KMS-11 (cell line): ENCODE measurements at regions not wholly inside any gene's neighbourhood (a gene's known extent, or its start where the extent isn't known, plus 50 kb on each side); places are given as distances from the start of the nearest gene placed in this dataset.
"Not testable (repeated sequence)": the region's sequence is repeated elsewhere in the genome, so short reads cannot be mapped to it uniquely, and the experiment has no call there.

Source experiments
- H2AFZ ChIP-seq: fragments of 200-600 bp; sonication (generic); 2 replicates; pipeline ENCODE4 v1.6.1; 2016; ENCODE audit warnings: antibody characterized with exemption, mixed run types, low read depth
- H3K27ac ChIP-seq: fragments of 200-600 bp; sonication (generic); 2 replicates; pipeline ENCODE4 v1.6.1; 2016; ENCODE audit warnings: mild to moderate bottlenecking, mixed run types
- H3K27me3 ChIP-seq: fragments of 200-600 bp; sonication (generic); 2 replicates; pipeline ENCODE4 v1.6.1; 2017; ENCODE audit warnings: mild to moderate bottlenecking, low read depth, mixed run types, moderate library complexity; ENCODE audit not compliant: insufficient read depth
- H3K36me3 ChIP-seq: fragments of 200-600 bp; sonication (generic); 2 replicates; pipeline ENCODE4 v1.6.1; 2017; ENCODE audit warnings: mild to moderate bottlenecking, mixed run types; ENCODE audit not compliant: insufficient read depth
- H3K4me1 ChIP-seq: fragments of 200-600 bp; sonication (generic); 2 replicates; pipeline ENCODE4 v1.6.1; 2016; ENCODE audit warnings: mild to moderate bottlenecking, low read depth, mixed run types; ENCODE audit not compliant: poor library complexity, severe bottlenecking
- H3K4me2 ChIP-seq: fragments of 200-600 bp; sonication (generic); 2 replicates; pipeline ENCODE4 v1.7.0; 2016; ENCODE audit warnings: mild to moderate bottlenecking, mixed run types
- H3K4me3 ChIP-seq: fragments of 200-600 bp; sonication (generic); IDR thresholded peaks from 2 replicates; pipeline ENCODE4 v1.6.1; 2017; ENCODE audit warnings: low read depth, low read length, mixed read lengths; ENCODE audit not compliant: insufficient read depth
- H3K79me2 ChIP-seq: fragments of 200-600 bp; sonication (generic); 2 replicates; pipeline ENCODE4 v1.6.1; 2016; ENCODE audit warnings: low read depth, mixed run types; ENCODE audit not compliant: insufficient read depth
- H3K9ac ChIP-seq: fragments of 200-600 bp; sonication (generic); 2 replicates; pipeline ENCODE4 v1.6.1; 2016; ENCODE audit warnings: mild to moderate bottlenecking, mixed run types
- H4K20me1 ChIP-seq: fragments of 200-600 bp; sonication (generic); 2 replicates; pipeline ENCODE4 v1.6.1; 2016; ENCODE audit warnings: mild to moderate bottlenecking, mixed run types; ENCODE audit not compliant: insufficient read depth
- TF ChIP-seq, protein P1 (sequence below): fragments of 200-600 bp; sonication (generic); conservative IDR thresholded peaks from 2 replicates; pipeline ENCODE4 v1.6.1; 2017; ENCODE audit warnings: low read depth, mild to moderate bottlenecking, antibody characterized with exemption, low read length, moderate library complexity, mixed read lengths

DNA sequence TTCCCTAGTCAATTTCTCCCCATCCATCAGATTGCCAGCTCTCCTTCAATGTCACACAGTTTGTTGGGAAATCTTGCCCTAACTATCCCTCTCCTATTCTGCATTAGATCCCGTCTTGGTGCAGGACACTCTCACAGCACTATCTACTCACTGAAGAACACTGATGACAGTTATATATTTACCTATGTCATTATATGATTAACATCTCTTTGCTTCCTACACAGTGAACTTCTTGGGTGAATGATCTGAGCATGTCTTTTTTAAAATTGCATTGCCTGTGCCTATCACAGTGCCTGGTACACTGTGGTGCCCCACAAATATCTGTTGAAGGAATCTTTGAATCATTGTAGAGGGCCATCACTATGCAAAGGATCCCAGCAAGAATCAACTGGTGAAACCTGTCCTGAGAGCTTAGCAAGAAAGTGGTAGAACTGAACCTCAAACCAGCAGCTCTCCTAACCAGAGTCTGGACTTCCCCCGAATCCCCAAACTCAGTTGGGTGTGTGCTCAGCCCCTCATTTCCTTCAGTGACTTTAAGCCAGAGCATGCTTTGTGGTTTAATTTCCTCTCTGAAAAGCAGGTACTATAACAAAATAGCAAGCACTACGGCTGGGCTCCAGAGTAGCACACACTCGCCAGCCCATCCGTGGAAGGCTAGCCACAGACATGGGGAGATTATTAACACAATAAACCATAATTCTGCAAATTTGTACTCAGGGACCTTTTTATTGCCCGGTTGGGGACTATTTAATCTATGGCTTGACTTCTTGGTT, 680.7 kb upstream of the SALL1 start:
- Histone ChIP-seq H4K20me1 (no peaks in the 10 kb centered on the region), H3K9ac (no peak overlapping the region), H3K79me2 (no peaks in the 10 kb centered on the region), H3K27me3 (no peaks in the 10 kb centered on the region), H3K4me3 (no peak overlapping the region), H3K27ac (no peak overlapping the region), H3K4me1 (no peaks in the 10 kb centered on the region), H2AFZ (no peak overlapping the region), H3K4me2 (no peak overlapping the region), H3K36me3 (no peaks in the 10 kb centered on the region)
- TF ChIP-seq, protein P1, sequence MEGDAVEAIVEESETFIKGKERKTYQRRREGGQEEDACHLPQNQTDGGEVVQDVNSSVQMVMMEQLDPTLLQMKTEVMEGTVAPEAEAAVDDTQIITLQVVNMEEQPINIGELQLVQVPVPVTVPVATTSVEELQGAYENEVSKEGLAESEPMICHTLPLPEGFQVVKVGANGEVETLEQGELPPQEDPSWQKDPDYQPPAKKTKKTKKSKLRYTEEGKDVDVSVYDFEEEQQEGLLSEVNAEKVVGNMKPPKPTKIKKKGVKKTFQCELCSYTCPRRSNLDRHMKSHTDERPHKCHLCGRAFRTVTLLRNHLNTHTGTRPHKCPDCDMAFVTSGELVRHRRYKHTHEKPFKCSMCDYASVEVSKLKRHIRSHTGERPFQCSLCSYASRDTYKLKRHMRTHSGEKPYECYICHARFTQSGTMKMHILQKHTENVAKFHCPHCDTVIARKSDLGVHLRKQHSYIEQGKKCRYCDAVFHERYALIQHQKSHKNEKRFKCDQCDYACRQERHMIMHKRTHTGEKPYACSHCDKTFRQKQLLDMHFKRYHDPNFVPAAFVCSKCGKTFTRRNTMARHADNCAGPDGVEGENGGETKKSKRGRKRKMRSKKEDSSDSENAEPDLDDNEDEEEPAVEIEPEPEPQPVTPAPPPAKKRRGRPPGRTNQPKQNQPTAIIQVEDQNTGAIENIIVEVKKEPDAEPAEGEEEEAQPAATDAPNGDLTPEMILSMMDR, result no peak

DNA sequence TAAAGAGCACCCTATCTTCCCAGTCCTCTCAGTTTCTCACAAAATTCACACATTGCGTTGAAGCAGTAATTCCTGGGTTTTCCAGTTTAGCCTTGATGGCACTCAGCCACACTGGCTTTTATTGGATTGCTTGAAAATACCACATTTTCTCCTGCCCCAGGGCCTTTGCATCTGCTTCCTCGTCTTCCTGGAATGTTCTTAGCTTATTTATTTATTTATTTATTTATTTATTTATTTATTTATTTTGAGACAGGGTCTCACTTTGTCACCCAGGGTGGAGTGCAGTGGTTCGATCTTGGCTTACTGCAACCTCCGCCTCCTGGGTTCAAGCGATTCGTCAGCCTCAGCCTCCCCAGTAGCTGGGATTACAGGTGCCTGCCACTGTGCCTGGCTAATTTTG, 680.0 kb upstream of the SALL1 start:
- H3K4me2 ChIP-seq, H3K79me2 ChIP-seq, H3K27ac ChIP-seq, H4K20me1 ChIP-seq, H3K4me1 ChIP-seq, H3K27me3 ChIP-seq, H3K9ac ChIP-seq, H2AFZ ChIP-seq, H3K4me3 ChIP-seq, H3K36me3 ChIP-seq: not testable (repeated sequence)

DNA sequence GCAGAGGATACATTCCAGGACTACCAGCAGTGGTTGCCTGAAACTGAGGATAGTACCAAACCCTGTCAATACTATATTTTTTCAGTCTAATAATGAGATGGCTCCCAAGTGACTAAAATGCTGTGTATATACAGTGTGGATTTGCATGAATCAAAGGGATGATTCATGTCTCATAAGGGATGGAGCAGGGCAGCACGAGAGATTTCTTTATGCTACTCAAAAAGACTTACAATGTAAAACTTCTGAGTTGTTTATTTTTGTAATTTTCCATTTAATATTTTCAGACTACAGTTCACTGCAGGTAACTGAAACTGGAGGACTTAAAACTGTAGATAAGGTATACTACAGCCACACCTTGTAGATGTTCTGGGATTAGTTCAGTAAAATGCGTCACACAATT, 674.7 kb upstream of the SALL1 start:
- no peaks in the 10 kb centered on the region for H4K20me1 ChIP-seq
- H3K4me3 ChIP-seq, result no peak overlapping the region
- H3K36me3 ChIP-seq, result no peaks in the 10 kb centered on the region
- H3K27ac ChIP-seq, result no peak overlapping the region
- H3K79me2 ChIP-seq, result no peaks in the 10 kb centered on the region
- H2AFZ ChIP-seq, result no peak overlapping the region
- H3K9ac ChIP-seq, result no peak overlapping the region
- H3K4me2 ChIP-seq, result no peak overlapping the region
- no peaks in the 10 kb centered on the region for H3K4me1 ChIP-seq
- TF ChIP-seq, protein P1, result no peak
- no peaks in the 10 kb centered on the region for H3K27me3 ChIP-seq

DNA sequence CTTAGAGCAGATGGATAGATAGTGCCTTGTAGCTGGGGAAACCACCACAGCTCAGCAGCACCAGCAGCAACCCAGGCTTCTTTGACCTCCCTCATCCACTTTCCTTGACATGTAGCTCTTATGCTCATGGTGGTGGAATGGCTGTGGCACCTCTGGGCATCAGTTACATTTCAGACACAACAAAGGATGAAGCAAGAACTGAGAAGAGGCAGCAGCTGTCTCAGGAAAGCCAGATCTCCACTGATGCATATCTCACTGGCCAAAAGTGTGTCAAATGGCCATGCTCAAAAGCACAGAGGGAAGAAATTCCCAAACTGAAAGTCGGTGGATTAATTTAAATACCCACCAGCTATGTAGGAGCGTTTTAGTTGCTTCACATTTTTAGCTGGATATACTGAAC, 671.4 kb upstream of the SALL1 start:
- no peaks in the 10 kb centered on the region for H3K79me2 ChIP-seq
- H2AFZ ChIP-seq, result no peak overlapping the region
- H3K36me3 ChIP-seq, result no peaks in the 10 kb centered on the region
- no peaks in the 10 kb centered on the region for H4K20me1 ChIP-seq
- TF ChIP-seq, protein P1, result no peak
- H3K4me2 ChIP-seq, result no peak overlapping the region
- H3K27me3 ChIP-seq, result no peaks in the 10 kb centered on the region
- no peak overlapping the region for H3K9ac ChIP-seq
- H3K27ac ChIP-seq, result no peak overlapping the region
- no peak overlapping the region for H3K4me3 ChIP-seq
- H3K4me1 ChIP-seq, result no peaks in the 10 kb centered on the region

DNA sequence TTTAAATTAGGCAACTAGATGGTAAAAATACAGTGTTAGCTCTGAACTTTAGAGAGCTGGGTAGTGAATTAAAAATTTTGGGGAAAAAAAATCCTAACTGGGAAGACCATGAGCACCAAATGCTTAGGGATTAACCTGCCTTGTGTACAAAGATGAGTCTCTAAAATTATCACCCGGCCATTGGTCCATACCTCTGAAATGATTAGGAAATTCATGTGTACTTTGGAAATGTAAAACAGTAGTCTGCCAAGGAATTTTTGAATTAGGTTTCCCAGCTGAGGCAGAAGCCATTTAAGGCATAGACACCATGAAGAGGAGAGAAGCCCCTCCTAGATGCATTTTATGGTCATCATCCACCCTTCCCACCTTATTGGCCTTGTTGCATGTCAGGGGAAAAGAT, 670.5 kb upstream of the SALL1 start:
- Histone ChIP-seq H3K36me3 (no peaks in the 10 kb centered on the region), H3K9ac (no peak overlapping the region), H3K27ac (no peak overlapping the region), H3K4me2 (no peak overlapping the region), H3K27me3 (no peaks in the 10 kb centered on the region), H4K20me1 (no peaks in the 10 kb centered on the region), H2AFZ (no peak overlapping the region), H3K4me3 (no peak overlapping the region), H3K79me2 (no peaks in the 10 kb centered on the region), H3K4me1 (no peaks in the 10 kb centered on the region)
- TF ChIP-seq, protein P1, result no peak
